Fibroblast of villous mesenchyme (primary cell): ENCODE measurements at regions not wholly inside any gene's neighbourhood (a gene's known extent, or its start where the extent isn't known, plus 50 kb on each side); places are given as distances from the start of the nearest gene placed in this dataset.

ENCODE experiments used
- DNase-seq: peaks from one replicate; pipeline ENCODE4 v3.0.0-alpha.2; 2010; ENCODE audit warnings: low read depth
- H3K4me3 ChIP-seq: 2 replicates; pipeline ENCODE4 v1.5.1; 2011; ENCODE audit warnings: low read depth, mild to moderate bottlenecking, low read length
- TF ChIP-seq, protein P1 (sequence below): IDR thresholded peaks from 2 replicates; pipeline ENCODE4 v1.5.1; 2012; ENCODE audit warnings: low read depth, mild to moderate bottlenecking, low read length; ENCODE audit not compliant: insufficient read depth

DNA sequence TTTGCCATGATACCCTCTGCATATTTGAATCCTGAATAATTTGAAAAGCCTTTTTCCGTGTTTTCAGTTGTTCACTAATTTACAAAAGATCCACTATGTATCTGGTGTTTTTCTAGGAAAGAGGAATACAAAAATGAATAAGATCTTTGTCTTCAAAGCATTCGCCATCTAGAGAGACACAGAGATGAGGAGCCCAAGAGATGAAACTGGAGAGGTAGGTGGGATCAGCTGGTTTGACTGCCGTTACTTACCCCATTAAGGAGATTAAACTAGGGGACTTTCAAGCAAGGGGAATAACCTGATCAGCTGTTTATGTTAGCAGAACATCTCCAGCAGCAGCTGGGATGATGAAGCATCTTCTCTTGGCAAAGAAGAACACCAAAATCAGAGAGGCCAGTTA lies 150.2 kb upstream of the SATB2 start:
- TF ChIP-seq, protein P1, sequence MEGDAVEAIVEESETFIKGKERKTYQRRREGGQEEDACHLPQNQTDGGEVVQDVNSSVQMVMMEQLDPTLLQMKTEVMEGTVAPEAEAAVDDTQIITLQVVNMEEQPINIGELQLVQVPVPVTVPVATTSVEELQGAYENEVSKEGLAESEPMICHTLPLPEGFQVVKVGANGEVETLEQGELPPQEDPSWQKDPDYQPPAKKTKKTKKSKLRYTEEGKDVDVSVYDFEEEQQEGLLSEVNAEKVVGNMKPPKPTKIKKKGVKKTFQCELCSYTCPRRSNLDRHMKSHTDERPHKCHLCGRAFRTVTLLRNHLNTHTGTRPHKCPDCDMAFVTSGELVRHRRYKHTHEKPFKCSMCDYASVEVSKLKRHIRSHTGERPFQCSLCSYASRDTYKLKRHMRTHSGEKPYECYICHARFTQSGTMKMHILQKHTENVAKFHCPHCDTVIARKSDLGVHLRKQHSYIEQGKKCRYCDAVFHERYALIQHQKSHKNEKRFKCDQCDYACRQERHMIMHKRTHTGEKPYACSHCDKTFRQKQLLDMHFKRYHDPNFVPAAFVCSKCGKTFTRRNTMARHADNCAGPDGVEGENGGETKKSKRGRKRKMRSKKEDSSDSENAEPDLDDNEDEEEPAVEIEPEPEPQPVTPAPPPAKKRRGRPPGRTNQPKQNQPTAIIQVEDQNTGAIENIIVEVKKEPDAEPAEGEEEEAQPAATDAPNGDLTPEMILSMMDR = no peak
- H3K4me3 ChIP-seq = no peak overlapping the region
- DNase-seq = no peak

DNA sequence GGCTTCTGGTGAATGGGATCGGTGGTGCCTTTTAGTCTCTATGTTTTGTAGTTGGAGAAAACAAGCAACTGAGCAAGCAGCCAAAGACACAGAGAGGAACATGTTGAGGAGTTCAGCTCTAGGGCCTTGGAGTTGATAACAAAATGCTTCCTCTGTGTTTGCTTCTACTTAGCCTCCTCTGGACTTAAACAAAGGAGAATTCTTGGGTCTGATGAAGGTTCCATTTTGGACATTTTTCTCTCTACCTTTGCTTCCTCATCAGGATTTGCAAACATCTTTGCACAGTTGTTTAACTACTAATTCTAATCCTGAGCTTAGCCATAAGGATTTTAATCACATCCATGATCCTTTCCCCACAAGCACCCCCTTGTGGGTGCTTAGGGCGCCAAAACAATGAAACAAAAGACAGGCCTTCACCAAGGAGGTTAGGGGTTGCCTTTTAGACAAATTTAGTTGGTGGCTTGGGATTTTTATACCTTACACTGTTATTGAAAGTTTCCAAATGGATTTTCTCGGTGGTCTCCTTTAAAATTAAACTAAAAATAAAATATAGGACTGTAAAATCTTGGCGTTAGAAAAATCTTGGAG lies 148.5 kb upstream of the SATB2 start:
- no peak overlapping the region for H3K4me3 ChIP-seq
- no peak for DNase-seq
- TF ChIP-seq, protein P1 = peak; percentile 24

DNA sequence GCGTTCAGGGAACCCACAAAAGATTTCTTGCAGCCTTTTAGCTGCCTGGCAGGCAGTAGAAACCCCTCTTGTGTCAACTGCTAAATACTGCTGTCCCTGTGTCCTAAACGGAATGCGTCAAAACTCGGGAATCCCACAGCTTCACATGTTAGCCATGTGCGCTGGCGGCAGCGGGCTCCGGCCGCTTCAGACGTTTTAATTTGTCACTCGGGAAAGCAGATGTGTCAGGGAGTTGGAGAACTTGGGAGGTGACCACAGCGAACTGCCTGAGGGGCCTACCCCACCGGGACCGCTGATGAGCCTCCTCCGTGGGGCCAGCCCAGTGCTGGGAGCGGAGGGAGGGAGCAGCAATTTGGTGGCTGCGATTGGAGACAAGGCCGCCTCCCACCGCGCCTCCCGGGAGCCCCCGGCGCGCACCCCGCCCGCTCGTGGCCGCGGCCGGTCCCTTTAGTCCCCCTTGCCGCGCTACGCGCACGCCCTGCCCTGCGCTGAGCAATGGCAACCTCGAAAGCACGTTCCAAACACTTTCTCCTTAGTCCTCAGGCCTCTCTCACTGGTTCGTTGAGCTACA lies 146.1 kb upstream of the SATB2 start:
- TF ChIP-seq, protein P1 = no peak
- H3K4me3 ChIP-seq = no peak overlapping the region
- DNase-seq = no peak

DNA sequence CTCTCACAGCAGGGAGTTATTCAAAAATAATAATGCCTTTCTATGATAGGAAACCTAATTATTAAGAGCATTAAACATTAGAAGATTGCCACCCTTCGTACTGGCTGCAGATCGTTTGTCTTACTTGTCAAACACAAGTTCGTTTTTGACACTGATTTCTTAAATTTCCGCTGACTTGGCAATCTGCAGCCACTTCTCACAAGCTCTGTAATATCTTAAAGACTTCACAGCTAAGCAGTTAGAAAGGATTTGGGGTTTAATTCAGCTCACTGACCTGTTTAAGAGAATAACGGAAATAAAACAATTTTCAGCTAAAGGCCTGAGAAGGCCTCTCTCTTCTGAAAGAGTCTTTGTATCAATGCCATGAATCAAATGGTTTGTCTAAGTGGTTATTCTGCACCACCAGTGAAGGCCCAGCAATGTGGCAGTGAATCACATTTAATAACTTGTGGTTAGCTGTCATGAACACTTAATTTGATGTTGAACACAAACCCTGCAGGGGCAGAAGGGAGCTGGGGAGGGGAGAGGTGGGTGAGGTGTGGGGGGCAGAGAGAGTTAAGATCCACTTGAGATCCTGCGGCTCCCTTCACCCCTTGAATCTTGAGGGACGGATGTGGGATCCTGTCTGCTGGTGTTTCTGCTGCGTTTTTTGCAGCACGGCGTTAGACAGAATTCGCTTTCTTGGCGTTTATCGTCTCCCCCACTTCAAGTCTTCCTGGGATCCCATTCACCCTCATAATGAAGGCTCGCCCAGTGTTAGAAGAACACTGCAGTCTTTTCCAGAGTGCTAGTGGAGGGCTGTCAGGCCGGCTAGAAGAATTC lies 145.4 kb upstream of the SATB2 start:
- DNase-seq = no peak
- TF ChIP-seq, protein P1 = no peak
- no peak overlapping the region for H3K4me3 ChIP-seq

DNA sequence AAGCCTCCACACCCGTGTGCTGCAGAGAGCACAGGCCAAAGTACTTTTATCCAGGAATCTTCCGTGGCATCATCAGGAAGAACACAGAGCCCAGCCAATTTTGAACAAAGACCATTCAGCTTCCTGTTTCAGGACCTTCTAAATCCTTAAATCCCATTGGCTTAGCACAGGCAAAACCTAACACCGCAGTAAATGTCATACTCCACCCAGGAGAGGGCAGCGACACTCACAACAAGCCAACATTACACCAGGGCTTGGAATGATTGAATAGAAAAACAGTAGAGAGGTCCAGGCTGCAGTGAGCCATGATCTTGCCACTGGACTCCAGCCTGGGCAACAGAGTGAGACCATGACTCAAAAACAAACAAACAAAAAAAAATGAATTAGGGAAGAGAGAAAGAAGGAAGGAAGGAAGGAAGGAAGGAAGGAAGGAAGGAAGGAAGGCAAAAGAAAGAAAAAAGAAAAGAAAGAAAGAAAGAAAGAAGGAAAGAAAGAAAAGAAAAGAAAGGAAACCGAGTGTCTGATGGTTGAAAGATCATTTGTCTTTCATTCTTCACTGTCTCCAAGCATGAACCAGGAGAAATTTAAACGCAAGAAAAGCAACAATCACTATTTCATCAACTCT lies 144.6 kb upstream of the SATB2 start:
- TF ChIP-seq, protein P1 = no peak
- DNase-seq = no peak
- H3K4me3 ChIP-seq = no peak overlapping the region

DNA sequence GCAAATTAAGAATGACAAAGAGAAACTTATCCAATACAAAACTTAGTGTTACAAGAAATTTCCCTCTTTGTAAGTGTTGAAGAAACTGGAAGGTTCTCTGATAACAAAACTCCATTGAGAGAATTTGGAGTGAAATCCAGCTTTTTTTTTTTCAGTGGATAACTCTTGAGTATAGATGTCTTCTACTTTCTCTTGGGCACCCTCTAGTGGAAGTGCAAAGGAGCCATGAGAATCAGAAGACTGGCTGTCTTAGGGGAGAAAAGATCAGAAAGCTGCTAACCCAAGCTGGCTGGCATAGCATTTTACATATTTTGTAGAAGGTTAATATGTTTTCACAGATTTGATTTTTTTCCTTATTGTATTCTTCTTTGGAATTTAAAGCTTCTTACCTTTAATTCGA lies 138.8 kb upstream of the SATB2 start:
- H3K4me3 ChIP-seq = no peak overlapping the region
- TF ChIP-seq, protein P1 = peak; percentile 35
- peak; percentile 11 for DNase-seq
